HPDE6-E6E7 (cell line): ENCODE measurements at regions not wholly inside any gene's neighbourhood (a gene's known extent, or its start where the extent isn't known, plus 50 kb on each side); places are given as distances from the start of the nearest gene placed in this dataset.
"Not testable (repeated sequence)": the region's sequence is repeated elsewhere in the genome, so short reads cannot be mapped to it uniquely, and the experiment has no call there.

Experiments
- DNase-seq: peaks from one replicate; pipeline ENCODE4 v3.0.0; 2011; ENCODE audit warnings: missing footprints; ENCODE audit errors: extremely low spot score

- DNase-seq: not testable (repeated sequence)
These were observed 51.7 kb upstream of the PAXBP1 start for GRCh38 chr21:32823296-32823695.

DNA sequence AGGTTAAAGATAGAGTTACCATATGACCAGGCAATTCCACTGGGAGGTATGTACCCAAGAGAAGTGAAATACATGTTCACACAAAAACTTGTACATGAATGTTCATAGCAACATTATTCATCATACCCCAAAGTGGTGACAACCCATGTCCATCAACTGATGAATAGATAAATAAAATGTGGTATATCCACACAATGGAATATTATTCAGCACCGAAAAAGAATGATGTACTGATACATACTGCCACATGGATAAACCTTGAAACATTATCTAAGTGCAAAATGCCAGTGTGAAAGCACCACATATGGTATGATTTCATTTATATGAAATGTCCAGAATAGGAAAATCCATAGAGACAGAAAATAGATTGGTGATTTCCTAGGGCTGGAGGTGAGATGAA, 53.4 kb upstream of the PAXBP1 start:
- no peak for DNase-seq

GRCh38 chr21:32826329-32827167, 55.0 kb upstream of the PAXBP1 start:
- peak; percentile 52 for DNase-seq

GRCh38 chr21:32828908-32829307, 57.4 kb upstream of the PAXBP1 start:
- no peak for DNase-seq

DNA sequence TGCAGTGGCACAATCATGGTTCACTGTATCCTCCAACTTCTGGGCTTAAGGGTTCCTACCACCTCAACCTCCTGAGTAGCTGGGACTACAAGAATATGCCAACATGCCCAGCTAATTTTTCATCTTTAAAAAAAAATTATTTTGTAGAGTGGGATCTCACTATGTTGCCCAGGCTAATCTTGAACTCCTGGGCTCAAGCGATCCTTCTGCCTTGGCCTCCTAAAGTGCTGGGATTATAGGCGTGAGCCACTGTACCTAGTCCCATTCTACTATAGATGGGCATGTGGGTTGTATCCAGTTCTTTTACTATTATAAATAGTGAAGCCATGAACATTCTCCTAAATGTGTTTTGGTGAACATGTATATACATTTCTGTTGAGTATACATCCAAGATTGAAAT, 57.9 kb upstream of the PAXBP1 start:
- no peak for DNase-seq

GRCh38 chr21:32831779-32832178, 60.2 kb upstream of the PAXBP1 start:
- not testable (repeated sequence) for DNase-seq

DNA sequence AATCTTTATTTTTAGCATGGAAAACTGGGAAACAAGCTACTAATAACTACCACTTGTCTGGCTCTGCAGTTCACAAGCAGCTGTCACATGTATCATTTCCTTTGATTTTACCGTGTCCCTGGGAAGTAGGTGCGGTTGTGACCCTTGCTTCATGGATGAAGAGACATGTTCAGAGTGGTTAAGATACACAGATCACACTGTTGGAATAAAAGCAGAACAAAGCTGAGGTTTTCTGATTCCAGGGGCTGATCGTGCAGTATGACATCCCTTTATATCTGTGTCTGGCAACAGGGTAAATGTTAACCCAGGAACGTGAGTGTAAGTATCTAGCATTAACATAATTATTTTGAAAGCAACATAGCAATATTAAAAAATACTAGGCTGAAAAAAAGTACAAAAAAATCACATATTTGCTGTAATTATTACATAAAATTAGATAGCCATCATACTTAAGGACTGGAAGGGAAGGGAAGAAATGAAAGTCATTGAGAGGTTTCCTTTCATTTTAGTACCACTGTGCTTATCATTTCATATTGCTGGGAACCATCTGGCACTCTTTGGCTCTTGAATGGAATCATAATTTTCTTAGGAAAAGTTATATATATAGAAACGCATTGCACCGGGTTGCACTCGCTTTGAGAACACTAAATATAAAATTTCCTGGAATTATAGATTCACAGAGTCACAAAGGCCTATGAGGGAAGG, 62.8 kb upstream of the PAXBP1 start:
- DNase-seq: no peak

- no peak for DNase-seq
These were observed 63.3 kb upstream of the PAXBP1 start for GRCh38 chr21:32834916-32835235.

GRCh38 chr21:32842146-32842545, 70.6 kb upstream of the PAXBP1 start:
- DNase-seq: no peak

GRCh38 chr21:32843561-32843960, 72.0 kb upstream of the PAXBP1 start:
- DNase-seq: no peak

DNA sequence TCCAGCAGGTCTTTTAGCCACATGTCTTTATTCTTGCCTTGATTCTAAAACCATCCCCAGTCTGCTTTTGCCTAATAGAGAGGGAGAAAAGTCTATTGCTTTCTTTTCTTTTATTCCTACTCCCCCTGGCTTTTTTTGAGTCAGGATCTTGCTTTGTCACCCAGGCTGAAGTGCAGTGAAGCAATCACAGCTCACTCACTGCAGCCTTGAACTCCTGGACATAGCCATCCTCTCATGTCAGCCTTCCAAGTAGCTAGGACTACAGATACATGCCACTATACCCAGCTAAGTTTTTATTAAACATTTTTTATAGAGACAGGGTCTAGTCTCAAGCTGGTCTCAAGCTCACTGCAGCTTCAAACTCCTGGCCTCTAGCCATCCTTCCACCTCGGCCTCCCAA, 72.5 kb upstream of the PAXBP1 start:
- DNase-seq: no peak

DNA sequence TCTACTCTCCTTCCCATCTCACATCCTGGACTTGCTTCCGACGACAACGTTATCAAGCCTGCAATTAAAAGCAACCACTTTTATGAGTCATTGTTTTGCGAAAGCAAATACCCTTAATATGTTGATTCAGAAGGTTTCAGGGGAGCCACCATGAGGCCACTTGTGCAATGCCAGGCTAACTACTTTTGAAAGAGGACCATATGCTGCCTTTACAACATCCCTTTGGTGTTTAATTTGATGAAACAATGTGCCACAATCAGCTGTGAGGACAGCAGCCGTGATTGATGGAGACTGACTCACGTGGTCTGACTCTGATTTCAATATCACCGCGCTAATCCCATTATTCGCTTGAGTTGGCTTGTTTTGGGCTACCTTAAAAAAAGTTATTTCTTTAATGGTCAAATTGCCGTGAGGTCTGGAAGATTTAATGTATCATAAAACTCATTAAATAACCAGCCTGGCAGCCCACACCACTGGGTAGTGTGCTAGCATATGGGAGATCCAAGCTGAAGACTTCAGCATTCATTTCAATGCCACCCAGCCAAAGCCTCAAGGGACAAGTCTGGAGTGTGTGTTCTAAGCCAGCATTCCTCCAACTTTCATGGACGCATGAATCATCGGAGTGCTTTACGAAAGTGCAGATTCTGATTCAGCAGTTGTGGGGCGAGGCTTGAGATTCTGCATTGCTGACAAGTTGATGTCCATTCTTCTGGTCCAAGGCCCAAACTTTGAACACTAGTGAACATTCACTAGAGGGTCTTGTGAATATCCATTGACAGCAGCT, 73.3 kb upstream of the PAXBP1 start:
- DNase-seq: peak; percentile 35

- DNase-seq: no peak
These were observed 87.1 kb upstream of the PAXBP1 start for GRCh38 chr21:32858628-32859027.

GRCh38 chr21:32860399-32860798, 88.8 kb upstream of the PAXBP1 start:
- DNase-seq: no peak

DNA sequence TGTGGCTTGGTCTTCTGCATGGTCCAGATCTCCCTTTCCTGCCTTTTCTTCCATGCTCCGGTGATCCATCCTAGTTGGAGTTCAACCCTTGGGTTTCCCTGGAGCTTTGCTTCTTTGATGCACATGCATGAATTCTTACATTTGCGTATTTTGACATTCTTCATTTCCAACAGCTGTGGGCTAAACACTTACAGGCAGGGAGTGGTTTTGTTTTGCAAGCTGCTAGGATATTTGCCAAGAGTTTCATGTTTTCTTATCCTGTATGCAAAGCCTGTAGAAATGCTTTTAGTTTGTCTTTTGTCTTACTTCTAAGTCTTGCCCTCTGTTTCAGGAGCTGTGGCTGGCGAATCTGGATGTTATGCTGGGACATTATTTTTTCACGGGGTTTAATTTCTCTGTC, 90.3 kb upstream of the PAXBP1 start:
- no peak for DNase-seq

- DNase-seq: peak; percentile 16
These were observed 96.0 kb upstream of the PAXBP1 start for GRCh38 chr21:32867597-32867996.

DNA sequence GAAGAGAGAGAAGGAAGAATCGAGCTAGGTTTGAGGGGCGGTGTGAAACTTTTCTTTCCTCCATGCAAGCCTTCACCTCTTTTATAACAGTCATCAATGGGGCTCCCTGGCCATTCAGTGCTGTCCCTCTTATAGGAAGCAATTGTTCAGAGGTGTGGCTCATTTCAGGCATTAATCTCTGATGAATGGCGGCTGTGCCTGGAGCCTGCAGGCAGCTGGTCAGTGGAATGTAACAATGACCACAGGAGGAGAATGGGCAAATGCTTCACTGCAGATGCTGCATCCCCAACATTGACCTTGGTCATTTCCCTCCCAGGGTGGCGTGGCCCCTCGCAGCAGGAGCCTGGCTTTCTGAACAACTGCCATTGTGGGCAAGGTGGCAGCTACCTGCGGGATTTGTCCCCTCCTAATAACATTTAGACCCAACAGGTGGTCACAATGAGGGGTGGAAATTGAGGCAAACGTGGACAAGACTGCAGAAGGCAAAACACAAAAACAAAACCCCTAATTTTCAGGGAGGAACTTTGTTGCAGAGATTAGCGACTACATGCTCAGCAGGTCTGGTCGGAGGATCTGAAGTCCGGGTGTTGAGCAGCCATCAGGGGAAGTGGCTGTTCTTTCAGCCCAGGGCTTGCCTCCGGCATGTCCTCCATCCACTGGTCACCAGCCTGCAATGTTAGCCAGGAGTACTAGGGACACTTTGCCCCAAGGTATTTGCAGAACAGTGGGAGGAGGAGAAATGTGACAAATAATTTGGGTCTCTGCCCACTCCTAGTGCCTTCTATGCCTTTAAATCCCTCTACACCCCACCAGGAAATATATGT, 97.3 kb upstream of the PAXBP1 start:
- DNase-seq: no peak

DNA sequence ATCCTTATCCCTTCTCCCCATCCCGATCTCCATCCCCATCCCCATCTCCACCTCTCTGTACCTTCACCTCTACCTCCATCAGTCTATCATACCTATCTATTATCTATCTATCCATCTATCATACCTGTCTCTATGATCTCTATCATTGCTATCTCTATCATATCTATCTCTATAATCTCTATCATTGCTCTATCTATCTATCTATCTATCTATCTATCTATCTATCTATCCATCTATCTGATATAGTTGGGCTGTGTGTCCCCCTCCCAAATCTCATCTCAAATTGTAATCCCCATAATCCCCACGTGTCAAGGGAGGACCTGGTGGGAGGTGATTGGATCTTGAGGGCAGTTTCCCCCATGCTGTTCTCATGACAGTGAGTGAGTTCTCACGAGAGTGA, 97.9 kb upstream of the PAXBP1 start:
- DNase-seq: no peak

- DNase-seq: no peak
These were observed 104.9 kb upstream of the PAXBP1 start for GRCh38 chr21:32876426-32876825.

DNA sequence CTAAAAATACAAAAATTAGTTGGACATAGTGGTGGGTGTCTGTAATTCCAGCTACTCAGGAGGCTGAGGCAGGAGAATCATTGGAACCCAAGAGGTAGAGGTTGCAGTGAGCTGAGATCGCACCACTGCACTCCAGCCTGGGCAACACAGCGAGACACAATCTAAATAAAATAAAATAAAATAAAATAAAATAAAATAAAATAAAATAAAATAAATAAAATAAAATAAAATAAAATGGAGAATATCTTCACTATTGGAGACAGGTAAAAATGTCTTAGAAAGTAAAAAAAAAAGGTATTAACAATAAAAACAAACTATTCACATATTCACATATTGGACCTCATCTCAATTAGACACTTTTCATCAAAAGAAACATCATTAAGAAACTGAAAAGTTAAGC, 106.3 kb upstream of the PAXBP1 start:
- DNase-seq: not testable (repeated sequence)

GRCh38 chr21:32878661-32879060, 107.1 kb upstream of the PAXBP1 start:
- DNase-seq: no peak

GRCh38 chr21:32881458-32881857, 109.9 kb upstream of the PAXBP1 start:
- no peak for DNase-seq
